T-helper 1 cell (primary cell): ENCODE measurements at regions not wholly inside any gene's neighbourhood (a gene's known extent, or its start where the extent isn't known, plus 50 kb on each side); places are given as distances from the start of the nearest gene placed in this dataset.
"Not testable (repeated sequence)": the region's sequence is repeated elsewhere in the genome, so short reads cannot be mapped to it uniquely, and the experiment has no call there.

ENCODE experiments used
- DNase-seq, 5 donors: peaks; one replicate each; pipeline ENCODE4 v3.0.0-alpha.2; 2012 to 2020

GRCh38 chr1:115452600-115453329 is 114.7 kb upstream of the NGF start:
- no peak for DNase-seq

- DNase-seq: no peak
These were observed 112.5 kb upstream of the NGF start for GRCh38 chr1:115450501-115451040.

- DNase-seq: no peak
These were observed 110.4 kb upstream of the NGF start for GRCh38 chr1:115448282-115449044.

- no peak for DNase-seq
These were observed 109.6 kb upstream of the NGF start for GRCh38 chr1:115447672-115448071.

- DNase-seq: no peak
These were observed 107.0 kb upstream of the NGF start for GRCh38 chr1:115445090-115445489.

GRCh38 chr1:115440733-115441132 is 102.7 kb upstream of the NGF start:
- DNase-seq: no peak

GRCh38 chr1:115439520-115439919 is 101.5 kb upstream of the NGF start:
- DNase-seq: not testable (repeated sequence)

GRCh38 chr1:115437196-115437595 is 99.1 kb upstream of the NGF start:
- DNase-seq: no peak

GRCh38 chr1:115436596-115436995 is 98.5 kb upstream of the NGF start:
- DNase-seq: no peak

GRCh38 chr1:115433483-115433882 is 95.4 kb upstream of the NGF start:
- DNase-seq: no peak

GRCh38 chr1:115432061-115432460 is 94.0 kb upstream of the NGF start:
- DNase-seq: no peak

- no peak for DNase-seq
These were observed 92.6 kb upstream of the NGF start for GRCh38 chr1:115430441-115431158.

- DNase-seq: no peak
These were observed 91.8 kb upstream of the NGF start for GRCh38 chr1:115429884-115430283.

- DNase-seq: no peak
These were observed 91.2 kb upstream of the NGF start for GRCh38 chr1:115429241-115429640.

- DNase-seq: no peak
These were observed 90.6 kb upstream of the NGF start for GRCh38 chr1:115428676-115429075.

- no peak for DNase-seq
These were observed 90.2 kb upstream of the NGF start for GRCh38 chr1:115428256-115428655.

- no peak for DNase-seq
These were observed 88.9 kb upstream of the NGF start for GRCh38 chr1:115426956-115427355.

GRCh38 chr1:115426231-115426771 is 88.3 kb upstream of the NGF start:
- no peak for DNase-seq

- no peak for DNase-seq
These were observed 87.4 kb upstream of the NGF start for GRCh38 chr1:115425442-115425841.

GRCh38 chr1:115423776-115424175 is 85.7 kb upstream of the NGF start:
- no peak for DNase-seq

GRCh38 chr1:115419571-115419970 is 81.5 kb upstream of the NGF start:
- no peak for DNase-seq

- DNase-seq: no peak
These were observed 75.6 kb upstream of the NGF start for GRCh38 chr1:115413621-115414020.

GRCh38 chr1:115413208-115413607 is 75.2 kb upstream of the NGF start:
- no peak for DNase-seq
